DOHH2 (cell line): ENCODE measurements at regions not wholly inside any gene's neighbourhood (a gene's known extent, or its start where the extent isn't known, plus 50 kb on each side); places are given as distances from the start of the nearest gene placed in this dataset.
A peak's percentile ranks its signal among the peaks of the same experiment; 100 is the strongest.

ENCODE experiments used
- H3F3A ChIP-seq: fragments of 200-600 bp; sonication (generic), shearing (Covaris generic); 2 replicates; pipeline ENCODE4 v1.6.0; 2016; ENCODE audit warnings: antibody characterized with exemption, mild to moderate bottlenecking; ENCODE audit not compliant: control insufficient read depth, insufficient read depth
- H3K27ac ChIP-seq: fragments of 200-600 bp; sonication (generic); 2 replicates; pipeline ENCODE4 v1.5.1; 2014; ENCODE audit warnings: low read depth, mild to moderate bottlenecking, low read length, moderate library complexity
- H3K27me3 ChIP-seq: fragments of 200-600 bp; sonication (generic); 2 replicates; pipeline ENCODE4 v1.6.1; 2014; ENCODE audit warnings: mild to moderate bottlenecking, low read length, mixed read lengths; ENCODE audit not compliant: control insufficient read depth
- H3K36me3 ChIP-seq: fragments of 200-600 bp; sonication (generic); 2 replicates; pipeline ENCODE4 v1.6.1; 2014; ENCODE audit warnings: mild to moderate bottlenecking, low read length, moderate library complexity, mixed read lengths; ENCODE audit not compliant: control insufficient read depth
- H3K4me1 ChIP-seq: fragments of 200-600 bp; sonication (generic); 2 replicates; pipeline ENCODE4 v1.6.1; 2014; ENCODE audit warnings: mild to moderate bottlenecking, low read length, mixed read lengths; ENCODE audit not compliant: control insufficient read depth
- H3K4me2 ChIP-seq: fragments of 200-600 bp; sonication (generic); 2 replicates; pipeline ENCODE4 v1.6.0; 2014; ENCODE audit warnings: mild to moderate bottlenecking, low read length, moderate library complexity
- H3K4me3 ChIP-seq: fragments of 200-600 bp; sonication (generic); 2 replicates; pipeline ENCODE4 v1.5.1; 2014; ENCODE audit warnings: mild to moderate bottlenecking, low read length, mixed read lengths
- H3K79me2 ChIP-seq: fragments of 200-600 bp; sonication (generic); 2 replicates; pipeline ENCODE4 v1.6.1; 2014; ENCODE audit warnings: mild to moderate bottlenecking, low read length, mixed read lengths; ENCODE audit not compliant: control insufficient read depth
- H3K9me2 ChIP-seq: fragments of 200-600 bp; sonication (generic); replicated peaks from 2 replicates; pipeline ENCODE4 v1.6.1; 2014; ENCODE audit warnings: mild to moderate bottlenecking, low read length, mixed read lengths; ENCODE audit not compliant: control insufficient read depth
- H3K9me3 ChIP-seq: fragments of 200-600 bp; sonication (generic); 2 replicates; pipeline ENCODE4 v1.6.1; 2014; ENCODE audit warnings: antibody characterized with exemption, low read length, mixed read lengths; ENCODE audit not compliant: control insufficient read depth, insufficient read depth
- H4K20me1 ChIP-seq: fragments of 200-600 bp; sonication (generic); 2 replicates; pipeline ENCODE4 v1.6.0; 2014; ENCODE audit warnings: low read depth, mild to moderate bottlenecking, antibody characterized with exemption, low read length, moderate library complexity; ENCODE audit not compliant: control insufficient read depth, insufficient read depth
- CTCF ChIP-seq: fragments of 200-600 bp; sonication (generic); IDR thresholded peaks from one replicate; pipeline ENCODE4 v1.5.1; 2014; ENCODE audit warnings: antibody characterized with exemption, mild to moderate bottlenecking, low read depth, low read length; ENCODE audit not compliant: poor library complexity, severe bottlenecking
- EZH2phosphoT487 ChIP-seq: fragments of 200-600 bp; sonication (generic); IDR thresholded peaks from 2 replicates; pipeline ENCODE4 v1.6.1; 2017; ENCODE audit warnings: borderline replicate concordance, mild to moderate bottlenecking, antibody characterized with exemption, low read length, moderate library complexity, mixed read lengths

- no peaks in the 10 kb centered on the region for H3K9me3 ChIP-seq
- H3K4me1 ChIP-seq: peaks cover 64% of the 10 kb centered on the region
- H3K4me2 ChIP-seq: no peak overlapping the region
- peaks cover 28% of the 10 kb centered on the region for H3F3A ChIP-seq
- H3K27ac ChIP-seq: no peak overlapping the region
- no peaks in the 10 kb centered on the region for H3K27me3 ChIP-seq
- H3K36me3 ChIP-seq: 0 out of 2 replicates have a peak, but pooled peaks cover 4% of the 10 kb centered on the region
- TF ChIP-seq EZH2phosphoT487 (no peak), CTCF (no peak)
- H3K4me3 ChIP-seq: no peak overlapping the region
- H3K9me2 ChIP-seq: no peaks in the 10 kb centered on the region
- H4K20me1 ChIP-seq: no peaks in the 10 kb centered on the region
- no peaks in the 10 kb centered on the region for H3K79me2 ChIP-seq
These were observed 104.5 kb upstream of the MKLN1 start for GRCh38 chr7:131223151-131223550.

- no peaks in the 10 kb centered on the region for H3K79me2 ChIP-seq
- peaks cover 49% of the 10 kb centered on the region for H3K4me1 ChIP-seq
- no peaks in the 10 kb centered on the region for H3K9me2 ChIP-seq
- no peaks in the 10 kb centered on the region for H4K20me1 ChIP-seq
- H3K4me2 ChIP-seq: no peak overlapping the region
- H3K9me3 ChIP-seq: no peaks in the 10 kb centered on the region
- TF ChIP-seq EZH2phosphoT487 (no peak), CTCF (no peak)
- H3K4me3 ChIP-seq: no peak overlapping the region
- H3K36me3 ChIP-seq: no peaks in the 10 kb centered on the region
- H3K27ac ChIP-seq: no peak overlapping the region
- H3F3A ChIP-seq: peaks cover 19% of the 10 kb centered on the region
- H3K27me3 ChIP-seq: no peaks in the 10 kb centered on the region
These were observed 102.7 kb upstream of the MKLN1 start for GRCh38 chr7:131224996-131225395.

GRCh38 chr7:131225619-131226513, 101.8 kb upstream of the MKLN1 start:
- H3K4me2 ChIP-seq: peak overlapping the region; percentile 41

More at GRCh38 chr7:131225619-131226513, 101.8 kb upstream of the MKLN1 start:
- TF ChIP-seq EZH2phosphoT487 (no peak), CTCF (no peak)
- peaks cover 10% of the 10 kb centered on the region for H3F3A ChIP-seq
- H4K20me1 ChIP-seq: no peaks in the 10 kb centered on the region
- no peak overlapping the region for H3K4me3 ChIP-seq
- H3K9me3 ChIP-seq: no peaks in the 10 kb centered on the region
- no peaks in the 10 kb centered on the region for H3K27me3 ChIP-seq
- H3K79me2 ChIP-seq: no peaks in the 10 kb centered on the region
- H3K9me2 ChIP-seq: no peaks in the 10 kb centered on the region
- H3K4me1 ChIP-seq: peaks cover 52% of the 10 kb centered on the region
- peak overlapping the region; percentile 19; the same call in 1 of the 2 replicates for H3K27ac ChIP-seq
- H3K36me3 ChIP-seq: no peaks in the 10 kb centered on the region
